ENCODE measurements at regions not wholly inside any gene's neighbourhood (a gene's known extent, or its start where the extent isn't known, plus 50 kb on each side); places are given as distances from the start of the nearest gene placed in this dataset.

DNA sequence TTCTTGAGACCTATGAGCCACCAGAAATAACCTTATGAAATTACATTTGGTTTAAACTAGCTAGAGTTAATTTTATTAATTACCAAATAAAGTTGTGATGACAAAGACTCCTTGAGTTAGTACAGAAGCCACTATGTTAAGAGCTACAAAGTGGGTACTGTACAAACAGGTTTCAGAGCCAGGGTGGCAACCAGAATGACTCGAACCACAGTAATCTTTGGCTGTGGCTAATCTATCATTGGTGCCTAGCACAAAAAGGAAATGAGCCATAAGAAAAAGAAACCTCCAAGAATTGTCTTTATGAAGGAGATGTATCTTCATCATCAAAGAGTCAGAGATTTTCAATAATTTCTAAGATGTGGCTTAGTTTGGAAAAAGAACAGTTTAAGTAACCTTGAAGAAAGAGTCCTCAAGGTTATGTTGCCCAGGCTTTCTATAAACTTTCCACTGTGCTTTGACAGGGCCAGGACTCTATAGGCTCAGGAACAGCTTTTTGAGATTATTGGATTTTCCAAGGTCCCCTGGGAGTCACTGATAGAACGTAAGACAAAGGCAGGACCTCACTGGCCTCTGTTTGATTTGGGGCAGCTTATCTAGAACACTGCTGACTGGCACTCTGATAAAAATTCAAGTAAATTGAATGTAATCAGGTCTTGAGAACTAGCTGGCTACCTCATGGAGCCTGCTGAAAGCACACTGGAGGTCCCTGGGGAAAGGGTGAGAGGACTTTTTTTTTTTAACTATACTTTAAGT lies 777.7 kb downstream of the STIM2 start:
- no peaks in the 10 kb centered on the region for H3K4me1 ChIP-seq
- no peak for DNase-seq
- H3K9me3 ChIP-seq: no peaks in the 10 kb centered on the region
- H3K4me3 ChIP-seq: no peak overlapping the region
- H3K27ac ChIP-seq: no peak overlapping the region
- H3K27me3 ChIP-seq: no peaks in the 10 kb centered on the region
- TF ChIP-seq, protein P1, sequence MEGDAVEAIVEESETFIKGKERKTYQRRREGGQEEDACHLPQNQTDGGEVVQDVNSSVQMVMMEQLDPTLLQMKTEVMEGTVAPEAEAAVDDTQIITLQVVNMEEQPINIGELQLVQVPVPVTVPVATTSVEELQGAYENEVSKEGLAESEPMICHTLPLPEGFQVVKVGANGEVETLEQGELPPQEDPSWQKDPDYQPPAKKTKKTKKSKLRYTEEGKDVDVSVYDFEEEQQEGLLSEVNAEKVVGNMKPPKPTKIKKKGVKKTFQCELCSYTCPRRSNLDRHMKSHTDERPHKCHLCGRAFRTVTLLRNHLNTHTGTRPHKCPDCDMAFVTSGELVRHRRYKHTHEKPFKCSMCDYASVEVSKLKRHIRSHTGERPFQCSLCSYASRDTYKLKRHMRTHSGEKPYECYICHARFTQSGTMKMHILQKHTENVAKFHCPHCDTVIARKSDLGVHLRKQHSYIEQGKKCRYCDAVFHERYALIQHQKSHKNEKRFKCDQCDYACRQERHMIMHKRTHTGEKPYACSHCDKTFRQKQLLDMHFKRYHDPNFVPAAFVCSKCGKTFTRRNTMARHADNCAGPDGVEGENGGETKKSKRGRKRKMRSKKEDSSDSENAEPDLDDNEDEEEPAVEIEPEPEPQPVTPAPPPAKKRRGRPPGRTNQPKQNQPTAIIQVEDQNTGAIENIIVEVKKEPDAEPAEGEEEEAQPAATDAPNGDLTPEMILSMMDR (IDR thresholded peaks at IDR 0.05): no peak
- no peak for TF ChIP-seq POLR2A (IDR thresholded peaks at IDR 0.05)
- H3K36me3 ChIP-seq: no peaks in the 10 kb centered on the region

DNA sequence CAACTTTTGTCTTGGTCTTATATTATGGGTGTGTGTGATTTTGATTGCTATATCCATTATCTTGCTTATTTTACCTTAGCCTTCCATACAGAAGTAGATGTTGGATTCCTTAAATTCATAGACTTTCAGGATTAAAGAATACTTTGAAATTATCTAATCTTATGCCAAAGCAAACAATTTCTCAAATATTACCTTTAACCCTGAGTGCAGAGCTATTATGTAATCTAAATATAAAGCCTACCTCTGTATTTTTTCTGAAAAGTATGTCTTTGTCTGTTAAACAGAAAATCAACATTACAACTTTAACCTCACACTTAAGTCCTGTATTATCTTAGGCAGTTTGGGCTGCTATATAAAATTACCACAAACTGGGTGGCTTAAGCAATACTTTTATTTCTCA lies 782.5 kb downstream of the STIM2 start:
- Histone ChIP-seq H3K36me3 (no peaks in the 10 kb centered on the region), H3K4me1 (no peaks in the 10 kb centered on the region), H3K9me3 (no peaks in the 10 kb centered on the region), H3K27me3 (no peaks in the 10 kb centered on the region), H3K27ac (no peak overlapping the region), H3K4me3 (no peak overlapping the region)
- no peak for TF ChIP-seq POLR2A (IDR thresholded peaks at IDR 0.05)
- TF ChIP-seq, protein P1 (IDR thresholded peaks at IDR 0.05): no peak
- no peak for DNase-seq

DNA sequence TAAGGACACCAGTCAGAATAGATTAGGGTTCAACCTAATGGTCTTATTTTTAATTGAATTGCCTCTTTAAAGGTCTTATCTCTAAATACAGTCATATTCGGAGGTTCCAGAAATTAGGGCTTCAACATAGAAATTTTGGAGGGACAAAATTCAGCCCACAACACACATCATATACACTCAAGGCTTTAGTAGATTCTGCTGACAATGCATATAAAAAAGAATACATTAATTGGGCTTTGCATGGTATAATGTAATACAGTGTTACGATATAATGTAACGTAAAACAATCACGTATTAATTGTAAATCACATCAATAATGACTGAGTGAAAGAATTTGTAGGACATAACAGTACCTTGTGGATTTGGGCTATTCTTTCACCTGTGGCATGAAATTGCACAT lies 787.8 kb downstream of the STIM2 start:
- no peaks in the 10 kb centered on the region for H3K4me1 ChIP-seq
- no peaks in the 10 kb centered on the region for H3K27me3 ChIP-seq
- H3K9me3 ChIP-seq: no peaks in the 10 kb centered on the region
- no peak for DNase-seq
- H3K27ac ChIP-seq: no peak overlapping the region
- TF ChIP-seq POLR2A (IDR thresholded peaks at IDR 0.05): no peak
- TF ChIP-seq, protein P1 (IDR thresholded peaks at IDR 0.05): no peak
- H3K4me3 ChIP-seq: no peak overlapping the region
- no peaks in the 10 kb centered on the region for H3K36me3 ChIP-seq

DNA sequence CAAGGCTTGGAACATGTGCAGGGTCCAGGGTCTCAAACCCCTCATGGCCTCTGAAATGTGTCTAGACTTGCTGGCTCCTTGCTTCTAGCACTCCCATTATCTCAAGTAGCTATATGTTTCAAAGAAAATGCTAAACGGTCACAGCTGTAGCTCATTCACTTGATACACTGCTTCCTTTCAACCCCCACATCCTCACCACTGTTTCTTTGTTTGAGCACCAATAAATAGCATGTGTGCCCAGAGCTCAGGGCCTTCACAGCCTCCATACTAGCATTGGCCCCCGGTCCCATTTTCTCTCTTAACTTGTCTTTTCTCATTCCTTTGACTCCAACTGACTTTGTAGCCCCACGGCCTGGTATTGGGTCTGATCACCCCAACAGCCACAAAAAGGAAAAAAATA lies 801.8 kb downstream of the STIM2 start:
- no peak for DNase-seq
- no peak for TF ChIP-seq POLR2A (IDR thresholded peaks at IDR 0.05)
- TF ChIP-seq, protein P1 (IDR thresholded peaks at IDR 0.05): no peak
- Histone ChIP-seq H3K4me1 (no peaks in the 10 kb centered on the region), H3K27me3 (no peaks in the 10 kb centered on the region), H3K9me3 (no peaks in the 10 kb centered on the region), H3K27ac (no peak overlapping the region), H3K36me3 (no peaks in the 10 kb centered on the region), H3K4me3 (no peak overlapping the region)

DNA sequence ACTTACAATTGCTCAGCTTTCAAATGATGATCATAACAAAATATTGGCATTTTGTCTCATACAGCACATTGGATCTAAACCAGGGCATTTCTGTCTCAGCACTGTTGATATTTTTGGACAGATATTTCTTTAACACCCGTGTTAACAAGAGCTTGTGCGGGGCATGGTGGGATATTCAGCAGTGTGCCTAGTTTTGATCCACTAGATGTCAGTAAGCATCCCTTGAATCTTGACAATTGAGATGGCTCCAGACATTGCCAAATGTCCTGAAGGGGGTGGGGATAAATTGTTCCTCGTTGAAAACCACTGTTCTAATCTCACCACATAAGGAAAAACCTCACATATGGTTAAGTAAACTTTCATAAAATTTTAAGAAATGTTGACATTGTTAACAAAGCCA lies 806.3 kb downstream of the STIM2 start:
- no peaks in the 10 kb centered on the region for H3K27me3 ChIP-seq
- H3K4me3 ChIP-seq: no peak overlapping the region
- no peak for DNase-seq
- H3K36me3 ChIP-seq: no peaks in the 10 kb centered on the region
- no peak overlapping the region for H3K27ac ChIP-seq
- TF ChIP-seq, protein P1 (IDR thresholded peaks at IDR 0.05): no peak
- no peak for TF ChIP-seq POLR2A (IDR thresholded peaks at IDR 0.05)
- H3K9me3 ChIP-seq: no peaks in the 10 kb centered on the region
- H3K4me1 ChIP-seq: no peaks in the 10 kb centered on the region

DNA sequence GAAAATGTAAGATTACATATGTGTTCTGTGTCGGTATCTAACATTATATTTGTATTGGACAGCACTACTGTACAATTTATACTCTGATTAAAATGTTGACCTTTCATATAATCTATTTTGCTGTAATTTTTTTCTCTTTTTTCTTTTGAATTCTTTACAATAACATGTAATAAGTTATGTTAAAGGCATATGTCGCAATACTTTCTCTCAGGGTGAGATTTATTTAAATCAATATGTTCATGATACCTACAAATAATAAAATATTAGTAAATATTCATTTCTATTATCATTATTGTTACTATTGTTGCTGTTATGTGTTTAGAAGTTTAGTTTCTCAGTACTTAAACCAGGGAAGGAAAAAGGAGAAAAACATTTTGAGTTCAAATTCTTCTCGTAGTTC lies 807.4 kb downstream of the STIM2 start:
- no peak for TF ChIP-seq POLR2A (IDR thresholded peaks at IDR 0.05)
- TF ChIP-seq, protein P1 (IDR thresholded peaks at IDR 0.05): no peak
- Histone ChIP-seq H3K4me1 (no peaks in the 10 kb centered on the region), H3K4me3 (no peak overlapping the region), H3K27me3 (no peaks in the 10 kb centered on the region), H3K27ac (no peak overlapping the region), H3K36me3 (no peaks in the 10 kb centered on the region), H3K9me3 (no peaks in the 10 kb centered on the region)
- DNase-seq: no peak
